GM12878 (cell line): ENCODE measurements at regions not wholly inside any gene's neighbourhood (a gene's known extent, or its start where the extent isn't known, plus 50 kb on each side); places are given as distances from the start of the nearest gene placed in this dataset.

ENCODE experiments used
- ATAC-seq: fragments of 200-7000 bp; cut with Tn5 transposase; 3 replicates; pipeline ENCODE4 v1.9.1; 2020; ENCODE audit warnings: mild to moderate bottlenecking, moderate library complexity
- BruUV-seq: library from RNA; stranded (reverse); fragments of 400-500 nt; replicated peaks from 2 replicates; lab custom pipeline; 2021; lab: Mats Ljungman, UMichigan
- CTCF ChIA-PET: fragments of 300-600 bp; sonication (Branson Sonifier 250); formaldehyde crosslinking; extraction: SDS; loops from one replicate; lab custom pipeline; 2021; ENCODE audit warnings: inconsistent platforms; lab: Yijun Ruan, JAX
- POLR2A ChIA-PET: fragments of 350-600 bp; formaldehyde crosslinking; extraction: SDS; loops from one replicate; lab custom pipeline; 2021; ENCODE audit warnings: inconsistent platforms; lab: Charles Lee
- RAD21 ChIA-PET: fragments of 300-600 bp; sonication (Branson Sonifier 250); formaldehyde crosslinking; loops from one replicate; lab custom pipeline; 2023; ENCODE audit warnings: antibody characterized with exemption; ENCODE audit not compliant: unreplicated experiment; lab: Charles Lee
- SMC1A ChIA-PET: fragments of 300-600 bp; sonication (Branson Sonifier 250); formaldehyde crosslinking; loops from one replicate; lab custom pipeline; 2023; ENCODE audit not compliant: unreplicated experiment, uncharacterized antibody; lab: Charles Lee
- DNase-seq: peaks from one replicate; pipeline ENCODE4 v3.0.0-alpha.2; 2011; ENCODE audit warnings: low read depth, low spot score
- FAIRE-seq: peaks from 3 replicates; lab custom pipeline; 2011; peaks lifted over from hg19 to GRCh38; lab: Jason Lieb, UNC
- H2AFZ ChIP-seq: 2 replicates; pipeline ENCODE4 v1.6.0; 2011; ENCODE audit warnings: low read depth, low read length, control low read depth; ENCODE audit not compliant: control insufficient read depth
- H3K27ac ChIP-seq: 2 replicates; pipeline ENCODE4 v1.5.1; 2011; ENCODE audit warnings: control low read depth; ENCODE audit not compliant: control insufficient read depth, insufficient read depth
- H3K27me3 ChIP-seq, 2 experiments: replicated peaks in 1 of 2; 2 replicates each; pipeline versions ENCODE4 v1.6.0 to v1.6.1; 2011; ENCODE audit warnings: low read length in 1 of 2; ENCODE audit not compliant: control insufficient read depth in 2 of 2, insufficient read depth in 2 of 2
- H3K36me3 ChIP-seq, 2 experiments: 2 replicates each; pipeline ENCODE4 v1.5.1; 2011; ENCODE audit warnings: low read length in 1 of 2; ENCODE audit not compliant: control insufficient read depth in 2 of 2, insufficient read depth in 2 of 2
- H3K4me1 ChIP-seq: 2 replicates; pipeline ENCODE4 v1.6.1; 2011; ENCODE audit warnings: mild to moderate bottlenecking, low read length, moderate library complexity, mixed read lengths; ENCODE audit not compliant: control insufficient read depth, insufficient read depth
- H3K4me2 ChIP-seq: 2 replicates; pipeline ENCODE4 v1.6.0; 2011; ENCODE audit warnings: control low read depth; ENCODE audit not compliant: control insufficient read depth, insufficient read depth
- H3K4me3 ChIP-seq: fragments of 200-600 bp; sonication (generic); 2 replicates; pipeline ENCODE4 v1.5.1; 2016
- H3K79me2 ChIP-seq: 2 replicates; pipeline ENCODE4 v1.6.0; 2011; ENCODE audit warnings: low read length; ENCODE audit not compliant: control insufficient read depth, insufficient read depth
- H3K9ac ChIP-seq: 2 replicates; pipeline ENCODE4 v1.8.0; 2011; ENCODE audit warnings: low read length, control low read depth, mixed read lengths; ENCODE audit not compliant: control insufficient read depth, insufficient read depth
- H3K9me3 ChIP-seq: replicated peaks from 3 replicates; pipeline ENCODE4 v1.5.1; 2011; ENCODE audit warnings: mild to moderate bottlenecking, low read length; ENCODE audit not compliant: control insufficient read depth, insufficient read depth
- H4K20me1 ChIP-seq: 2 replicates; pipeline ENCODE4 v1.6.0; 2011; ENCODE audit not compliant: control insufficient read depth, insufficient read depth
- CBFB ChIP-seq: IDR thresholded peaks from 2 replicates; pipeline ENCODE4 v1.6.1; 2016; ENCODE audit warnings: antibody characterized with exemption, low read depth
- CUX1 ChIP-seq: IDR thresholded peaks from 2 replicates; pipeline ENCODE4 v1.6.1; 2012; ENCODE audit warnings: improper control_type of control experiment, low read depth, low read length; ENCODE audit not compliant: insufficient replicate concordance
- EED ChIP-seq: sonication (generic); IDR thresholded peaks from 2 replicates; pipeline ENCODE4 v1.6.1; 2016; ENCODE audit warnings: antibody characterized with exemption, low read depth
- FOXM1 ChIP-seq: IDR thresholded peaks from 2 replicates; pipeline ENCODE4 v1.6.1; 2012; ENCODE audit warnings: low read depth, mild to moderate bottlenecking, inconsistent platforms, low read length, moderate library complexity
- GATAD2B ChIP-seq: fragments of 450-650 bp; conservative IDR thresholded peaks from 2 replicates; pipeline ENCODE4 v1.6.1; 2017; ENCODE audit warnings: low read depth, mild to moderate bottlenecking, moderate library complexity
- NFXL1 ChIP-seq: fragments of 450-650 bp; IDR thresholded peaks from 2 replicates; pipeline ENCODE4 v1.6.1; 2017; ENCODE audit warnings: antibody characterized with exemption, mild to moderate bottlenecking, borderline replicate concordance
- NR2F1 ChIP-seq: fragments of 450-650 bp; conservative IDR thresholded peaks from 2 replicates; pipeline ENCODE4 v1.6.1; 2017; ENCODE audit warnings: mild to moderate bottlenecking
- REST ChIP-seq: IDR thresholded peaks from 2 replicates; pipeline ENCODE4 v1.6.1; 2012; ENCODE audit warnings: mild to moderate bottlenecking, low read depth, low read length
- SP1 ChIP-seq: IDR thresholded peaks from one replicate; pipeline ENCODE4 v1.6.1; 2011; ENCODE audit warnings: low read depth, low read length
- WGBS: methylation state at CpG from one replicate; pipeline ENCODE4 v1.1.6; 2016; ENCODE audit warnings: low lambda C conversion rate; ENCODE audit not compliant: insufficient replicate concordance, insufficient coverage; ENCODE audit errors: missing lambda C conversion rate; 5-methylcytosine and 5-hydroxymethylcytosine counted together
- in situ Hi-C: fragments of 300-500 bp; cut with MboI; formaldehyde crosslinking; loops from 9 replicates; pipeline ENCODE4 v1.14.3; 2018; ENCODE audit warnings: mixed read lengths
- intact Hi-C: fragments of 100-400 bp; cut with micrococcal nuclease; formaldehyde crosslinking; loops from one replicate; pipeline ENCODE4 v1.14.2; 2022; ENCODE audit not compliant: unreplicated experiment

GRCh38 chr15:38720893-38721567, 156.4 kb upstream of the RASGRP1 start:
- in situ Hi-C loops: no loop called here
- no peaks in the 10 kb centered on the region for H3K9me3 ChIP-seq
- no peak overlapping the region for H3K4me2 ChIP-seq
- ChIA-PET RAD21 (no interaction called here), POLR2A (no interaction called here), CTCF (no interaction called here), SMC1A (no interaction called here)
- no peak overlapping the region for H2AFZ ChIP-seq
- DNase-seq (no peak), FAIRE-seq (no peak), ATAC-seq (no peak)
- H3K9ac ChIP-seq: no peak overlapping the region
- no peaks in the 10 kb centered on the region for H3K36me3 ChIP-seq
- TF ChIP-seq GATAD2B: no peak
- no peak for TF ChIP-seq SP1
- TF ChIP-seq FOXM1: no peak
- no peak for TF ChIP-seq REST
- TF ChIP-seq CBFB: no peak
- TF ChIP-seq NFXL1: no peak
- no peak for TF ChIP-seq EED
- no peak for TF ChIP-seq NR2F1
- TF ChIP-seq CUX1: no peak
- no peaks in the 10 kb centered on the region for H3K4me1 ChIP-seq
- no peaks in the 10 kb centered on the region for H3K27me3 ChIP-seq
- no peaks in the 10 kb centered on the region for H4K20me1 ChIP-seq
- H3K4me3 ChIP-seq: no peak overlapping the region
- no peak overlapping the region for H3K27ac ChIP-seq
- H3K79me2 ChIP-seq: no peaks in the 10 kb centered on the region
- 6% methylated on average over 4 of the region's 4 CpGs for WGBS
- BruUV-seq: no TSS peak
- intact Hi-C loops: no loop called here
